ENCODE measurements at regions not wholly inside any gene's neighbourhood (a gene's known extent, or its start where the extent isn't known, plus 50 kb on each side); places are given as distances from the start of the nearest gene placed in this dataset.
"Not testable (repeated sequence)": the region's sequence is repeated elsewhere in the genome, so short reads cannot be mapped to it uniquely, and the experiment has no call there.

- no peak for DNase-seq (ENCODE audit: low spot score)
- intact Hi-C loops (cut with DNase I) = no loop called here
Measured at GRCh38 chr3:4198491-4198890, 104.7 kb upstream of the SETMAR start.

DNA sequence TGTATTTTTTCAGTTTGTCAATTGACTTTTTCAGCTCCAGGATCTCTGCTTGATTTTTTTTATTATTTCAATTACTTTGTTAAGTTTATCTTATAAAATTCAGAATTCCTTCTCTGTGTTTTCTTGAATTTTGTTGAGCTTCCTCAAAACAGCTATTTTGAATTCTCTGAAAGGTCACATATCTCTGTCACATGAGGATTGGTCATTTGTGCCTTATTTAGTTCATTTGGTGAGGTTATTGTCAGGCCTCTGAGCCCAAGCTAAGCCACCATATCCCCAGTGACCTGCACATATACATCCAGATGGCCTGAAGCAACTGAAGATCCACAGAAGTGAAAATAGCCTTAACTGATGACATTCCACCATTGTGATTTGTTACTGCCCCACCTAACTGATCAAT is 98.4 kb upstream of the SETMAR start:
- intact Hi-C loops (cut with DNase I); DNase-seq (ENCODE audit: low spot score): not testable (repeated sequence)

- intact Hi-C loops (cut with DNase I) = no loop called here
- no peak for DNase-seq (ENCODE audit: low spot score)
Measured at GRCh38 chr3:4207672-4208071, 95.5 kb upstream of the SETMAR start.

- DNase-seq (ENCODE audit: low spot score) = no peak
- intact Hi-C loops (cut with DNase I) = no loop called here
Measured at GRCh38 chr3:4208556-4208955, 94.6 kb upstream of the SETMAR start.

DNA sequence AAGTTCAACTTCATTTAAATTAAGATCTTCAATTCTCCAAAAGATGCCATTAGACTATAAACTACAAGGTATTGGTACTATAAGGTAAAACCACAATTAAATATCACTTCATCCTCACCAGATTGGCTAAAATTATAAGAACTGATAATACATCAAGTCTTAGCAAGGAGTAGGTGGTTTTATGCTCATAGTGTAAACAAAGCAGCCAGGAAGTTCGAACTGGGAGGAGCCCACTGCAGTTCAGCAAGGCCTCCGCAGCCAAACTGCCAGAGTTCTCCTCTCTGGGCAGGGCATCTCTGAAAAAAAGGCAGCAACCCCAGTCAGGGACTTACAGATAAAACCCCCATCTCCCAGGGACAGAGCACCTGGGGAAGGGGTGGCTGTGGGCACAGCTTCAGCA is 91.6 kb upstream of the SETMAR start:
- intact Hi-C loops (cut with DNase I) = no loop called here
- no peak for DNase-seq (ENCODE audit: low spot score)

GRCh38 chr3:4213420-4213819 is 89.7 kb upstream of the SETMAR start:
- intact Hi-C loops (cut with DNase I); DNase-seq (ENCODE audit: low spot score): not testable (repeated sequence)

DNA sequence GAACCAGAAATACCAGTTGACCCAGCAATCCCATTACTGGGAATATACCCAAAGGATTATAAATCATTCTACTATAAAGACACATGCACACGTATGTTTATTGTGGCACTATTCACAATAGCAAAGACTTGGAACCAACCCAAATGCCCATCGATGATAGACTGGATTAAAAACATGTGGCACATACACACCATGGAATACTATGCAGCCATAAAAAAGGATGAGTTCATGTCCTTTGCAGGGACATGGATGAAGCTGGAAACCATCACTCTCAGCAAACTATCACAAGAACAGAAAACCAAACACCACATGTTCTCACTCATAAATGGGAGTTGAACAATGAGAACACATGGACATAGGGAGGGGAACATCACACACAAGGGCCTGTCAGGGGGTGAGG is 86.2 kb upstream of the SETMAR start:
- DNase-seq (ENCODE audit: low spot score); intact Hi-C loops (cut with DNase I): not testable (repeated sequence)

DNA sequence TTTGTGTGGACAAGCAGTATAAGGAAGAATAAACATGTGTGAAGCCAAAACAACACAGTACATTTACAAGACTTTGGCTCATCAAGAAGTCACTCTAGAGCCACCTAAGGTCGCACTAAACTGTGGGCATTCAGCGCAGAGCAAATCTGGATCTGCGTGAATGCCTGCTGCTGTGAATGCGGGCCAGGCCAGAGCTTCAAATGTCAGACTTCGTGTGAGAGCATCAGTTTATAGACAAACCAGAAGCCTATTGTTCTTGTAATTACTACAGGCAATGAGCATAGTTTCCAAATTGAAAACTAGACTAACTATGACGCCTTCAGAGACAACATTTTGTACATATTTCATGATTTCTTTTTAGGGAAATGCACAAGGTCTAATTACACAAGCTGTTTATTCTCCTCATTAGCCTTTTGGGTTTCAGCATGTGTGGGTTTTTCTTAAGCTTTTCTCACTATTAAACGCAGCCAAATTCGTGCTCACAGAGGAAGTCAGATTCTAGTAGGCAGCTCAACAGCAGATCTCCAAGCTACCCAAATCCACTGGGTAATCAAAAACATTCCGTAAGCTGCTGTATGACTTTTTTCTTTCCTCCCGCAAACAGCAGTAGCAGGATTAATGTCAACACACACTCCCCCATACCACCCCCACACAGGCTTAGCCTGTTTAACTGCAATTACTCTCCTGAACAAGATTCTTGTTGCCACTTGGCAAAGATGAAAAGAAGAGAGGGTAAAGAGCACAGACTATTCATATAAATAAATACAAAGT is 84.5 kb upstream of the SETMAR start:
- intact Hi-C loops (cut with DNase I) = no loop called here
- no peak for DNase-seq (ENCODE audit: low spot score)

DNA sequence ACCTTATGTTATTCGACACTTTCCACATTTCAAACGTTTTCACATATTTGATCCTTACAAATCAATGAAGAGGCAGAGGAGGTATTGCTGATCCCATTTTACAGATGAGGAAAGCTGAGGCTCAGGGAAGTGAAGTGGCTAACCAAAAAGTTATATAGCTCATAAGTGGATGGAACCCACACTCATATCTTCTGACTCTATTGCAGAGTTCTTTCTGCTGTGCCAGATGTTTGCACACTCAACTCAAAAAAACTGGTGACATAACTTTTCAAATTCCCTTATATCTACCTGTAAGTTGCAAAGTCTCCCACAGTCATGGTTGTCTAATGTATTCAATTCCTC is 84.0 kb upstream of the SETMAR start:
- no peak for DNase-seq (ENCODE audit: low spot score)
- intact Hi-C loops (cut with DNase I) = no loop called here

GRCh38 chr3:4220065-4220464 is 83.1 kb upstream of the SETMAR start:
- intact Hi-C loops (cut with DNase I) = no loop called here
- DNase-seq (ENCODE audit: low spot score) = no peak

- DNase-seq (ENCODE audit: low spot score) = no peak
- intact Hi-C loops (cut with DNase I) = no loop called here
Measured at GRCh38 chr3:4222574-4223175, 80.5 kb upstream of the SETMAR start.

DNA sequence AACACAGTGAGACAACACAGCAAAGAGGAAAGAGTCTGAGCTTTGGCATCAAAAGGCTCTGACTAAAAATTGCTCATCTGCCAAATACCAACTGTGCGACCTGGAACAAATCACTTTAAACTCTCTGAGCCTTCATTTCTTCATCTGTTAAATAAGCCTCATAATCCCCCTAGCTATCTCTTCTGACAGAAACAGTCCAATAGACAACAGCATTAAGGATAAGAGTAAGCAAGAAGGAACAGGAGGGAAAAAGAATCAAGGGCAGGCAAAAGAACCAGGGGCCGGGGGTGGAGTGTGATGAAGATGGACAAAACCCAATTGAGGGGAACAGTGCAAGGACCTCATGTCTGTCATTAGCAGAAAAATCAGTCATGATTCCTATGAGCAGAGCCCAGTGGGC is 79.4 kb upstream of the SETMAR start:
- intact Hi-C loops (cut with DNase I) = no loop called here
- DNase-seq (ENCODE audit: low spot score) = no peak

- intact Hi-C loops (cut with DNase I) = no loop called here
- DNase-seq (ENCODE audit: low spot score) = no peak
Measured at GRCh38 chr3:4224331-4224730, 78.8 kb upstream of the SETMAR start.

DNA sequence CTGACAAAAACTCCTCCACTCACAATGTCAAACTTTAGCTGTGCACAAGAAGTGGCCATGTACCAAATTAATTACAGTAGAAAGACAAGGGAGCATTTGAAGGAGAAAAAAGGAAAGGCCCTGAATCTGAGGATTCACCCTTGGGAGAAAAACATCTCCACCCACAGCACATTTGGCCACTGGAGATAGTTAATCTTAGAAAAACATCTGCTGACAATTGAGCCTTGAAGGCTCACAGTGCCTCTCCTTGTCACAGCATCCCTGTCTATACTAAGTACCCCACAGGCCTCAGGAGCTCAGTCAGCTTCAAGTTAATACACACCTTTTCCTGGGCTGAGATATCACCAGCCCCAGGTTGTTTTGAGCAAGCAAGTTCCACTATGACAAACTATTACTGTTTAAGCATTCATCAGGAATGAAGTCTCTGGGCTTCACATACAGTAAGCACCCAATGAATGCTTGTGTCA is 78.1 kb upstream of the SETMAR start:
- DNase-seq (ENCODE audit: low spot score) = no peak
- intact Hi-C loops (cut with DNase I) = no loop called here

GRCh38 chr3:4228295-4228694 is 74.9 kb upstream of the SETMAR start:
- DNase-seq (ENCODE audit: low spot score) = no peak
- intact Hi-C loops (cut with DNase I) = no loop called here

DNA sequence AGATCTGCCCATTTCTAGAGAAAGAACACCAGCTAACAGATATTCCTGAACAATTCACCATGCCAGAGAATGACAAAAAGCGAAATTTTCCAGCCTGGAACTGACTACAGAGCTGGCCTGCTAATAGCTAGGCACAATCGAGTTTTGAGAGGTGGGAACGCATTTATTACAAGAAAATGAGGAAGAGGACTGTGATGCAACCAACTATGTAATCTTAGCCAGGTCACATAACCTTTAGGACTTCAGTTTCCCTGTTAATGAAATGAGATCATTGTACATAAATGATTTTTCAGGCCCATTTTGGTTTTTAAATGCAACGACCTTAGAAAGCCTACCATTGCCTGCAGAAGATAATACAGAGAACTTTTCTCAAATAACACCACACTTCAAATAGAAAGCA is 72.1 kb upstream of the SETMAR start:
- no peak for DNase-seq (ENCODE audit: low spot score)
- intact Hi-C loops (cut with DNase I) = no loop called here

- intact Hi-C loops (cut with DNase I) = no loop called here
- no peak for DNase-seq (ENCODE audit: low spot score)
Measured at GRCh38 chr3:4232798-4233197, 70.4 kb upstream of the SETMAR start.

DNA sequence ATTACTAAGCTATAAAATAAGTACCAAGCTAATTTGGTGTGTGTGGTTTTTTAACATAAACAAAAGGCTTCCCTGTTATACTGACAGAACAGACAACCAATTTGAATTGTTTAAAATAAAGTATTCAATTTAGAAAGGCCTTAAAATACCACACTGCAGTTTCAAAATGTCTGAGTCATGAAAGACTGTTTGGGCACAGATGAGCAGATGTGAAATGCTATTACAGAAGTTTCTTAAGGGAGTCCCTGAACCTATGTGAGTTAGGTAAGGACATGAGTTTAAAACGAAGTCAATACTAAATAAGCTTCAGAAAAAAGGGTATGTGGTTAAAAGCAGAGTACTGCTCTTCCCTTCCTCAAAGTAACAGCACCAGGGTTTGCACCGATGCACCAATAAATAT is 69.7 kb upstream of the SETMAR start:
- intact Hi-C loops (cut with DNase I) = no loop called here
- no peak for DNase-seq (ENCODE audit: low spot score)

DNA sequence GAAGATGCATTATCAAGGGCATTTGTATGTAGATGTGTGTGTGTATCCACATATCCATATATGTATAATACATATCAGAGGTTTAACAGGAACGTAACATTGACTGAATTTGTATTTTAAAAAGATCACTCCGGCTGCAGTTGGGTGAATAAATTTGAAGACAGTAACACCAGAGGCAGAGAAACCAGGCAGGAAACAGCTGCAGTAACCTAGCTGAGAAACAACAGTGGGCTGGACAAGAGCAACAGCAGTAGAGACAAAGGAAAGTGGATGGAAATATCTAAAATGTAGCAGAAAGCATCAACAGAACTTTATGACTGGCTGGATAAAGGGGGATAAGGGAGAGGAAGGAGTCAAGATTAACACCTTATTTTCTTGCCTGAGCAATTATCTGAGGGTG is 68.3 kb upstream of the SETMAR start:
- DNase-seq (ENCODE audit: low spot score) = no peak
- intact Hi-C loops (cut with DNase I) = no loop called here

DNA sequence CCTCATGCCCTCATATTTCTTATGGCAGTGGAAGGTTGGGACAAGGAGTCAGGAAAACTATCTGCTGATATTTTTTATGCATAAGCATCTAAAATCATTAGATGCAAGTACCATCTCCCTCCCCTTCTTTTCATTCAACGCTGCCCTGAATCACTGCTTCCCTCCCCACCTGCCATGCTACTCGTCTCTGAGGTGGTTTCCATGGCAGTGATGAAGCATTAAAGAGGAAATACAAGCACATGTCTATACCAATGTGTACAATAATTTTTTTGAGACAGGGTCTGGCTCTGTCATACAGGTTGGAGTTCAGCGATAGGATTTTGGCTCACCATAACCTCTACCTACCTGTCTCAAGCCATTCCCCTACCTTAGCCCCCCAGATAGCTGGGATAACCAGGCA is 67.5 kb upstream of the SETMAR start:
- intact Hi-C loops (cut with DNase I) = no loop called here
- DNase-seq (ENCODE audit: low spot score) = no peak

- intact Hi-C loops (cut with DNase I) = loop anchor here in 1 of 2 donors (5.0 kb wide), 1 partner anchor 324 kb away; no protein-coding TSS in a partner anchor
- no peak for DNase-seq (ENCODE audit: low spot score)
Measured at GRCh38 chr3:4241595-4242170, 61.5 kb upstream of the SETMAR start.

Data from posterior vena cava (tissue), 2 donors.